HG03469 (cell line): ENCODE measurements at regions not wholly inside any gene's neighbourhood (a gene's known extent, or its start where the extent isn't known, plus 50 kb on each side); places are given as distances from the start of the nearest gene placed in this dataset.
"Not testable (repeated sequence)": the region's sequence is repeated elsewhere in the genome, so short reads cannot be mapped to it uniquely, and the experiment has no call there.

Experiments used
- ATAC-seq: cut with Tn5 transposase; IDR thresholded peaks from one replicate; pipeline ENCODE4 v1.9.1; 2021; ENCODE audit warnings: mild to moderate bottlenecking, moderate library complexity, moderate number of reproducible peaks; ENCODE audit not compliant: unreplicated experiment

- not testable (repeated sequence) for ATAC-seq
Observed at GRCh38 chr4:137405833-137406232, 126.5 kb downstream of the PCDH18 start.

- no peak for ATAC-seq
Observed at GRCh38 chr4:137394018-137394417, 138.3 kb downstream of the PCDH18 start.

DNA sequence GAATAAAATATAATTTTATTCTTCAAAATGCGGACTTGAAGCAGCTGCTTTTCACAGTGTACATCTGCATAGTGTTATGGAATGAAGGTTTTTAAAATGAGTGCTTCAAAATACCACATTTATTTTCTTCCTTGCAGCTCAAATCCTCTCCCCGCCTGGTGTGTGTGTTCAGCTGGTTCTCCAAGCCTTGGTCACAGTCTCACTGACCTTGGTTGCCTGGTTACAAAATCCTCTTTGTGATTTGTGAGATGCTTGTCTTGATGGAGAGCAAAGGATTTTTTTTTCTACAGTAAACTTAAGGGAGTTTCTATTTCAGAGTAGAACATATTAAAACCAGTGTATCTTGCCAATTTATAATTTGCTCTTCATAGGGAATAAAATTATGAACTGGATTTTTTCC is 139.2 kb downstream of the PCDH18 start:
- ATAC-seq, result no peak

- no peak for ATAC-seq
Observed at GRCh38 chr4:137390707-137391106, 141.6 kb downstream of the PCDH18 start.

DNA sequence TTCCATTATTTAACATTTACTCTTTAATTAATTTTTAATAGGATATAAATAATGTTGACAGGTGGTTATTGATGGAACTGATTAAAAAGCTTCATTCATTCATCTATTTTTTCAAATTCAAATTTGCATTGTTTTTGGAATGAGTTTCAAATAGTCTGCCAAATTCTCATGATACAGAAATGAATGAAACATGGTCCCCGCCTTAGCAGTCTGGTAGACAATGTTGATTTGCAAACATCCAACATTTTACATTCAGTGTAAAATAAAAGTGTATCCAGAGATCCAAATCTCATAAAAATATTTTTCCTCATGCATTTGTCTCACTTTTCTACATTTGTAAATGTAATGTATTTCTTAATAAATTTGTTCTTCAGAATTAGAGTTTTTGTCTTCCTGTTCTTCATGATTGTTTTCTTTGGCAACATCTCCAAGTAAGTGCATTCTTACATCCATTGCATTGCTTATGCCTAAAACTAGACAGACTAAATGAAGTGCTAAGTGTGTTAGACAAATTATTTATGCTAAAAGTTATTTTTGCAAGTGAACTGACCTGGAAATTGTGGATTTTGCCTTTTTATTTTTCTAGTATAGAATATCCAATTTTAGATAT is 142.3 kb downstream of the PCDH18 start:
- no peak for ATAC-seq

- ATAC-seq, result no peak
Observed at GRCh38 chr4:137387924-137388323, 144.4 kb downstream of the PCDH18 start.

- ATAC-seq, result no peak
Observed at GRCh38 chr4:137384476-137384875, 147.8 kb downstream of the PCDH18 start.

- ATAC-seq, result no peak
Observed at GRCh38 chr4:137378821-137379220, 153.5 kb downstream of the PCDH18 start.

DNA sequence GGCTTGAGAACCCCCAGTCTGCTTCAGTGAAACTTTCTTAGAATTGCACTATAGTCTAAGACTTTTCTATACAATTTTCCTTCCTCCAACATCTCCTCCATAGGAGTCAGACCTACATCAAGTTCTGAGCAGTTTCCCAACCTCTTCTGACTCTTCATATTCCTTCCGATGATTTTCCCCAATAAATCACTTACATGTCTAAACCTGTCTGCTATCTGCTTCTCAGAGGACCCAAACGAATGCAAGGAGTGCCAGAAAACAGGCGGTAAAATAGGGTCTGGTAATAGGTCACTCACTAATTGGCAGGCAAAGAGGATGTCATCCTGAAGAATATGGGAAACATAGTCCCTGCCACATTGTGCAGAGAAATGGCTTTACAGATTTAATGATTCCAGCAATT is 153.9 kb downstream of the PCDH18 start:
- ATAC-seq, result no peak

DNA sequence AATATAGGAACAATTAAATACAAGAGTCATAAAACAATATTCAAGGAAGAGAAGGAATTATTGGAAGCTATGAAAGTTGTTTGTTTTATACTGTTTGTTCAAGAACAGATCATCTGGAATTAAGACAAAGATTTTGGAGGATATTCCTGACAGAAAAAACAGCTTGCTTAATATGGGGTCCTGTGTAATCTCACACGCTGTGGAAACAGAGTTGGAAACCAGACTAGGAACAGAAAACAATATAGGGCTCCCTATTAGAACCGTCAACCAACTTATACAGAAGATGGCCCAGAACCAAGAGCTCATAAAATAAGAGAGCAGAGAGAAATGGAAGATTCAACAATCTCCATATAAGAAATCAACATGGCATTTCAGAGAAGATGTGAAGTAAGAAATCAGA is 156.0 kb downstream of the PCDH18 start:
- no peak for ATAC-seq

DNA sequence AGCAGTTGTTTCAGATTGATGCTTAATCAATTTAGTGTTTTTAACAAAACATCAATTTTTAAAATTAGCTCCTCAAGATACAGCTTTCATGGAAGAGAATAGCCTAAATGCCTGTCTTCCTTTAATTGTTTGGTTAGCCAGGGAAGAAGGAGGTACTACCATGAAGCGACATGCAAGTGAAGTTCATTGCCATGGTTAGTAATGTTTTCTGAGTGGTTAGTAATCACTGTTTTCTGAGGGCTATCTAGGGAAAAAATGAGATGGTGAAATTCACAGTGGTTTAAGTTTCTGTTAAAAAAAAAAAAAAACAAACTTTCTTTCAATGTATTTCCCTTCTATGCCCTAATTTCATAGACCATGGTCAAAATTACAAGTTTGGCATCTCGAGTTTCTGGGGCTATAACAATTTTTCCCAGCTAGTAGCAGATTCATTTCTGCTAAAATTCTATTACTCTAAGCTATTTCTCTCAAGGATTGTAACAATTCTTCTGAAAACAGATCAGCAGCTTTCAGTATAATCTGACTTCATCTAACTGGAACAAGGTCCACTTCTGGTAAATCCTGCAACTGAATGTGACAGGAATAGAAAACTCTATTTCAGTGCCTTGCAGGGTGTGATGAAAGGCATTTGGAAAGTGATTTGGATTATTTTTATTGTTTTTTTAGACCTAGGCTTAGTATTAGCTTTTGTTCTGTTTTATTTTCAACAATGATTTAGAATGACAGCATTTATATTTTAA is 157.0 kb downstream of the PCDH18 start:
- ATAC-seq, result no peak

DNA sequence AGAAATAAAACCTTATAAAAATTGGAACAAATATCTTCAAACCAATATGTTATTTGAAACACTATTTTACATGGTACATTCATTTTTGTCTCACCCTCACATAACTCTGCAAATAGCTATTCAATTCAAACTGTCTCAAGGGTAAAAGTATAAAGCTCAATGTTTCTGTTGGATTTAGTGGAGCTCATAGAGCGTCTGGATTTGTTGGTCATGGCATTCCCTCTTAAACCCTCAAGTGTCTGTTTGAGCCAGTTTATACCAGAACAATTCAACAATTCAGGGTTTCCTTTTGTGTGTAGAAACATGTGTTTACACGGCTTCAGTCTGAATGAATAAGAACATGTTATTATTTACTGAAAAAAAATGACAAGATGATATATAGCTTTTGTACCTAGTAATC is 161.6 kb downstream of the PCDH18 start:
- ATAC-seq, result no peak

DNA sequence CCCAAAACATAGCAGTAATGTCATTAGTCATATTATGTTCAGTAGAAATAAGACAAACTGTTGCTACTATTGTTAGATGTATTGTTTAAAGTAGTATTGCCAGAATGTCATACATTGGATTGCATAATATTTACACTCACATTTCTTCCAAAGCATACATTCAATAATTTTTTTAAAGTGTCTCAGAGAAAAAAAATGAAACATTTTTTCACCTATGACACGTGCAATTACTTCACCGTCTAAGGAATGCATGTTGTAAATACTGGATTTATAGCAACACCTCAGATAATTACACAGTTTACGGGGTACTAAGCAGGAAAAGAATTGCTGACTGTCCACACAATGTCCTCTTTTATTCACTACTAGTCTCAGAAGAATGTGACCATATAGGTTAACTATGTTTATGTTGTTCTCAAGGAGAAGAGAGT is 162.1 kb downstream of the PCDH18 start:
- ATAC-seq, result no peak

DNA sequence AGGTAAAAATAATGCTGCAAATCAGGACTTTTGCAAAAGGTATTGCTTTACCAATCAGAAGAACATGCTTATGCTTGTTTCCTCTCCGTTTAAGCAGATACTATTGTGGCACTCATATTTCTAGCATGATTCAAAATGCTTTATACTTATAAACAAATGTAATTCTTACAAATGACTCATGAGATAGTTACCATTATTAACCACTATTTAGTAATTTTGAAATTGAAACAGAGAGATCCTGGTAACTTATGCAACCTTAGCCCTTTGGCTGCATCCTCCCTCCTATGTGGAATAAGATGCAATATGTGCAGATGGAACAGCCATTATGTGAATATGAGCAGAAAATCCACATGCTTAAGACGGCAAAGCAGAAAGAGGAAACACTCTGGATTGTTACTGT is 164.7 kb downstream of the PCDH18 start:
- ATAC-seq, result no peak

- no peak for ATAC-seq
Observed at GRCh38 chr4:137363496-137363895, 168.8 kb downstream of the PCDH18 start.

- no peak for ATAC-seq
Observed at GRCh38 chr4:137361756-137362470, 170.4 kb downstream of the PCDH18 start.

GRCh38 chr4:137360761-137361160 is 171.5 kb downstream of the PCDH18 start:
- ATAC-seq, result no peak

DNA sequence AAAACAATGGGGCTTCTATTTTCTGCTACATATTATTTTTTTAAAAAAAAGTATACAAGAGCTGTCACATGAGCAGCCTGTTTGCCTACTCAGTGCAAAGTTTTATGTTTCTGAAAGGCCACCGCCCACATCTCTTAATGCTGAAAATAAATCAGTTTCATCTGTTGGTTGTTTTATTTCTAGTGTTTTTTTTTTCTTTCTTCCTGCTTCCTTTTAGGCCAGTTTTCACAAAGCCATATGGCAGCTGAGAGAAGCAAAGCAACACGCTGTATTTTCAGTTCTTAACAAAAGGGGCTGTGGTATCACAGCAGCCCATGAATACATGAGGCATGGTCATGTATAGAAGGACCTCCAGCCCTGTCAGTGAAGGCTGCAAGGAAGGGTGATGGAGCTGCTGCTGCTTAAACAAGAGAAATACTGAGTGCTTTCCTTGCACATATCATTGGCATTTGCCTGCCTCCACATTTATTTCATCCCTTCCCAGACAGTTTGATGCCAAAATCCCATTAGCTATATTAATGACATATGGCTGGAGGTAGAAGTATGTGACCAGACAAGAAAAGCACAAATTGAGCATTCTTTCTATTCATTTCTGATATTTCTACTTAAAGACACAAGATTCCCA is 172.5 kb downstream of the PCDH18 start:
- ATAC-seq, result no peak

- not testable (repeated sequence) for ATAC-seq
Observed at GRCh38 chr4:137354562-137354961, 177.7 kb downstream of the PCDH18 start.

- ATAC-seq, result no peak
Observed at GRCh38 chr4:137347371-137347770, 184.9 kb downstream of the PCDH18 start.

- no peak for ATAC-seq
Observed at GRCh38 chr4:137345597-137345996, 186.7 kb downstream of the PCDH18 start.

GRCh38 chr4:137343221-137343620 is 189.1 kb downstream of the PCDH18 start:
- ATAC-seq, result no peak
